NCI-H146 treated with DMSO at 0.1 percent for 48 hours (cell line): ENCODE measurements at regions not wholly inside any gene's neighbourhood (a gene's known extent, or its start where the extent isn't known, plus 50 kb on each side); places are given as distances from the start of the nearest gene placed in this dataset.

Experiments used
- DNase-seq: peaks from one replicate; lab custom pipeline; 2025; ENCODE audit not compliant: unreplicated experiment; lab: John Stamatoyannopoulos, UW

GRCh38 chr3:118544458-118544857 is 490.2 kb downstream of the IGSF11 start:
- DNase-seq, result no peak

DNA sequence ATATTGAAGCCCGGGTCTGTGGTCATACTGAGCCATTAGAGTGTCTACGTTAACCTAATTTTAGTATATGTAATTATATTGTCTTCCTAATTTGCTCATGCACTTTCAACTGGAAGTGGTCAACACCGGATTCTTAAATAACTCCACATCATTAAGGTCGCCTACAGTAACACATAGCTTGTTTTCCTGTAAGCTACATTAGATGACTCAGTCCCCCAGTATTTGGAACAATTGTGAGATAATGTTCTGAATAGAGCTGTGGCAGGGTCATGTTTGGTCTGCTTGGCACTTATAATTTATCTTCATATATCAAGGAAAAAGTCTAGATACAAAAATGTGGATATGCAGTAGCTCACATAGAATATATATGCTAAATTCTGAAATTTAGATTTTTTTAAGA is 486.2 kb downstream of the IGSF11 start:
- DNase-seq, result no peak

GRCh38 chr3:118550122-118550521 is 484.5 kb downstream of the IGSF11 start:
- no peak for DNase-seq

GRCh38 chr3:118550556-118550955 is 484.1 kb downstream of the IGSF11 start:
- DNase-seq, result no peak

GRCh38 chr3:118554148-118554838 is 480.4 kb downstream of the IGSF11 start:
- DNase-seq, result no peak

DNA sequence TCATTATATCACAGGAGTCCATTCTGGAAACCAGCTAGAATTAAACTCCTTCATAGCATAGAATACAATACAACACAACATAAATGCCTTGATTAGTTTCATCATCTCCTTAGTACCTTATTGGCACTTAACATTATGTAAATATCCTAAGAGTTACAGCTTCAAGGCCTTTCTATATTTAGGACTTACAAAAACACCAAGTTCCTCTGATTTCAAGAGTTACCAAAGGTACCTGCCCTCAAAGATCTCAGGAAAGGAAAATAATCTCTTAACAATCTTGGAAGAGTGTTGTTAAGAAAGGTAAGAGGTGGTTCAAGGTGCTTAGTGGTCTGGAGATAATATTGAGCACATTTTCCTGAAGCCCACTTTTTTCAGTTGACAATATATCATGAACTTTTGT is 477.7 kb downstream of the IGSF11 start:
- DNase-seq, result no peak

DNA sequence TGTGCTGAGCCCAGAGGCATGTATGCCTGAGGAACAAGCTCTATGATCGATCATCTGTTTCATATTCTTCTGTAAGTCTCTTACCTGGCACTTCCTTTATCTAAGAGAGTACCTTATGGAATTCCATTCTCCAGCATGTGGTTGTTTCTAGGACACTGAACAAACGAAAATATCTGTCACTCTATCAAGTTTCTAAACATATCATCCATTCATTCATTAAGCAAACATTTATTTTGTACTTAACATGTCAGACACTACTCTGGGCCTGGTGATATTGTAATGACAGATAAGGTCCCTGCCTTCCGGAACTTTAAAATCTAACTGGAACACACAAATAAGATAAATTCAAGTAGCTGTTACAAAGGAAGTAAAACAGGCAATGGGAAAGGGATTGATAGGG is 477.1 kb downstream of the IGSF11 start:
- DNase-seq, result no peak

GRCh38 chr3:118559286-118559685 is 475.4 kb downstream of the IGSF11 start:
- no peak for DNase-seq

- no peak for DNase-seq
Measured at GRCh38 chr3:118564800-118565199, 469.8 kb downstream of the IGSF11 start.

DNA sequence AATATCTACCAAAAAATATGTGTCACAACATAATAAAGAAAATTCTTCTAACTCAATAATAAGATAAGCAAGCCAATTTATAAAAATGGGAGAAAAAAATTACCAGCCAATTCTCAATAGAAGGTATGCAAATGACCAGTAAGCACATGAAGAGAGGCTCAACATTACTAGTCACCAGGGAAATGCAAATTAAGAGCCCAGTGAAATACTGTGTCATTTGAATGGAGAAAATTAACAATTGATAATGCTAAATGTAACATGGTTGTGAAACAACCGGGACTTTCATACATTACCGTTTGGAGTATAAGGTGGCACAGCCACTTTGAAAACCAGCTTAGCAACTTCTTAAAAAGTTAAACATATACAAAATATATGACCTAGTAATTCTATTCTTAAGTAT is 460.7 kb downstream of the IGSF11 start:
- DNase-seq, result no peak

GRCh38 chr3:118577055-118577777 is 457.4 kb downstream of the IGSF11 start:
- DNase-seq, result no peak

DNA sequence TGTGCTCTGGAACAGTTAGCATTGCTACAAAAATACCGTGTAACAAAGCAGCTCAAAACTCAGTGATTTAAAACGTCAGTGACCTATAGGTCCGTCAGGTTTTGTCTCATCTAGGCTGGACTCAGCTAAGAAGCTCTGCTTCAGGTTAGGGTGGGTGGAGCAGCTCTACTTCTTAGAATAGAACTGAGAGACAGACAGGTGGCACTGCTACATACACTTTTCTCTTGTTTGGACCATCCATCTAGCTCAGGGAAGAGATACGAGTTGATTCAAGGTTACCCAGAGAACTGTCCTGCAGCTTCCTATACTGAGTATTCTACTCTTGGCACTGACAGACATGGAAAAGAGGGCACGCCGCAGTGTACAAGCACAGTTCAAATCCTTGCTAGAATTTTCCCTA is 456.1 kb downstream of the IGSF11 start:
- no peak for DNase-seq

DNA sequence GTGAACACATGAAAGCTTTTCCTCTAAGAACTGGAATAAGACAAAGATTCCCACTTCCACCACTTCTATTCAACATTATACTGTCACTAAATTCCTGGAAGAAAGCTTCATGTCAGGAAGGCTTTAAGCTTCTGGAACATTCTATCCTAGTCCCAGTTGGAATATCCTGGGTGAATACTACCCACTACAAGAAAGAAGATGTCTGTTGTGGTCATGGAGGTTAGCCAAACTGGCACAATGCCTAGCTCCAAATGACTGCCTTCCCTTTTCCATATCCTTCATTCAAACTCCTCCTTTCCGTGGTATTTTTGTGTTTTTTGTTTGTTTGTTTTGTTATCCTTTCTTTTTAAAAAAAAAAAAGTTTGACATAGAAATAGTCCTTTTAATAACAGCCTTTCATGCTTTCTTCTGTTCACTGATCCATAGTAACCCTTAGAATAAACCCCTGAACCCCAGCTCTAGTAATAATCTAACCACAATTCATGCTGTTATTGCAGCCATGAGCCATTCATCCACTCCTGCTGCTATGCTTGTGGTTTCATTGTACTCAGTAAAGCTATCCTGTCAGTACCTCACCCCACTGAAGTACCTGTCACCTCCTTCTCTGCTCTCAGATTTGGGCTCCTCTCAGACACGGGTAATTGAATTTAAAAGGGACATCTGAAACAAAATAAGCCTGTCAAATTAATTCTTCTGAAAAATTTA is 447.5 kb downstream of the IGSF11 start:
- no peak for DNase-seq

- no peak for DNase-seq
Measured at GRCh38 chr3:118587847-118588246, 446.8 kb downstream of the IGSF11 start.

DNA sequence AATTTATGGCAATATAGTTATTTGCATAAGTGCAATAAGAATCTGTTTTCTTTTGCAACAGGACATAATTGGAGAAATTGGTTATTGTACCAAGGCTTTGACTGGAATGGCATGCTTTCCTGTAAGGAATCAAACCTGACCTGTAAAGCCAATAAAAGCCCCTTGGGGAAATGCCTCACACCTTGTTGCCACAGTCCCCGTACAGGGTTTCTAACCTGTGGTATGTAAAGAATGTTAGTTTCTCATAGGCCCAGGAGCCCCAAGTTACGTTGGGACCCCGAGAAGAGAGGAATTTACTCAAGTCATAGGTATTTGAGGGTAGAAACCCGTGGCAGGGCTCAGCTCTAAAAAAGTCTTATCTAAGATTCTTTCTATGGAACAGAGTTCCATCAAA is 441.4 kb downstream of the IGSF11 start:
- no peak for DNase-seq

DNA sequence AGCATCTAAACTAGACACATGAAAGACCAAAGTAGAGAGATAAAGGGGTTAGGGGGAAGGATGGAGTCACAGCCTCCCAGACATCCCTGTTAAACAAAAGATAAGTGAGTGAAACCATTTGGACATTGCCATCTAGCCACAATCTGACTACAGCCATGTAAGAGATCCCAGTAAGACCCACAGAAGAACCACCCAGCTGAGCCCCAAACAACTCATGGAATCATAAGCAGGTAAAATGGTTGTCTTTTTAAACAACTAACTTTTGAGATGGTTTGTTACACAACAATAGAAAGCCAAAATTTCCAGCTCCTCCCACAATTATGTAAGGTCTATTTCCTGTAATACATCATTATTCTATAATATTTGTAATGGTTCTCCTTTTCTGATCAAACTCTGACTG is 437.5 kb downstream of the IGSF11 start:
- no peak for DNase-seq

DNA sequence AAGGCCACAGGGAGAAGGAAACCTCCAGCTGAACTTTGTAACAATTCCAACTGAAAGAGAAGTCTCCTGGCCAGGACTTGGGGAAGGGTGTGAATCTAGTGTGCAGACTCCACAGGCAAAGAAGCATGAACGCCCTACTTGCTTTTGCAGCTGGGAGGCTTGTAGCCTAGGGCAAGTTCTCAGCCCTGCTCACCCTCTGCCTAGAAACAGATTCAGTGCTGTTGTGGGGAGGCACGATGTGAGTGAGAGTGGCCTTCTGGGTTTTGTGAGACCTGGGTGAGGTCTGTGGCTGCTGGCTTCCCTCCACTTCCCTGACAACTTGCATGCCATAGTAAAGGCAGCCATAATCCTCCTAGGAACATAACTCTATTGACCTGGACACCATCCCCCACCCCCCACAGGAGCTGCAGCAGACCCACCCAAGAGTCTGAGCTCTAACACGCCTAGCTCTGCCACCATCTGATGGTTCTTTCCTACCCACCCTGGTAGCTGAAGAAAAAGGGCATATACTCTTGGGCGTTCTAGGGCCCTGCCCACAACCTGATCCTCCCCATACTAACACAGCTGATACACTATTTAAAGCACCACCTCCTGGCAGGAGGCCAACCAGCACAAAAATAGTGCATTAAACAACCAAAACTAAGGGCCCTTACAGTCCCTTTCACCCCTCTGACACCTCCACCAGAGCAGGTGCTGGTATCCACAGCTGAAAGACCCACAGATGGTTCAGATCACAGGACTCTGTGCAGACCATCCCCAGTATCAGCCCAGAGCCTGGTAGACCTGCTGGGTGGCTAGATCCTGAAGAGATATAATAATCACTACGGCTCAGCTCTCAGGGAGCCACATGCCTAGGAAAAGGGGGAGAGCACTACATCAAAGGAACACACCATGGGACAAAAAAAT is 426.5 kb downstream of the IGSF11 start:
- no peak for DNase-seq

DNA sequence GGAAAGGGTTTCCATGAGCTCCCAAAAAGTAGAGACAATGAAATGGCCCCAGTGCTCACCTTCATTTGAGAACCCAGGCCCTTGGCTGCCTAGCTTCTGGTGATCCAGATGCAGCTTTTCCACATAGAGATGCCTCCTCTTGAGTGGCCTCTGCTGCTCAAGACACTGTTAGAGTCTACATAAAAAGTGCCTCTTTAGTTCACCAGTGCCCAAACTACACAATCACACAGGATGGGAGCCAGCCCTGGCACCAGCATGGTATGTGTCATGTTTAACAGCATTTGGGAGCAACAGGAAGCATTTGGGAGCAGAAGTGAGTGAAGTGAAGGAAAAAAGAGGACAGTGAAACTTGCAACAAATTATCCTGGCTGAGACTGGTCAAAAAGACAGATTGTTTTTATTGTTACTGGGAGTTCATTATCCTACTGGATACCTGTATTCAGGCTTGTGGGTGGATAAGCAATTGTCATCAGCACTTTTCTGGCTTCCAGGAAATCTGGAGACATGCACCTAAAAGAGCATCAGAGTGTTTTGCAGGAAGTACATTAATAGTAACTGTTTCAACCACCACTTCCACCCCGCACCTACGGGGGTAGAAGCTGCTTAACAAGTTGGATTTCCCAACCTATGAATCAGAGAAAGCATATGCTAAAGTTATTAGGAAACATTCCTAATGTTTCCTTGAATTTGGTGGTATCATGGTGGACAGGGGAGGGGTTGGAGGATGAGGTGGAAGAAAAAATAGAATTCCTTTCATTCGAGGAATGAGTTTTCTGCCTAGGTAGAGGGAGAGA is 416.2 kb downstream of the IGSF11 start:
- no peak for DNase-seq

DNA sequence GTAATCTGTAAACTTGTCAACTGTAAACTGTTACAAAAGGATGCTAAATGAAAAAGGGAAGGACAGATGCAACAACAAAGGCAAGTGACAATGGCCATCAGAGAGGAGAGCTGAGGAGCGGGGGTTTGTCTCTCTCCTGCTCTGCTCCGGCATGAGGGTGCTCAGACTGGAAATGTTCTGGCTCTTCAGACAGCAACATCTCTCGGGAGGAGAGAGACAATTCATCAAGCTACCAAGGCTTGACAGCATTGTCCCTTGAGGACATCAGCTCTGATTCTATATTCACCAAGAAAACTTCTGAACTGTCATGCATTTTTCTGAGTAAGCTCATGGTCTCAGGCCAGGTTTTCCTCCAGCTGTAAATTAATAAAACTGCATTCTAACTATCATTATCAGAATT is 408.2 kb downstream of the IGSF11 start:
- no peak for DNase-seq

- DNase-seq, result peak; percentile 68
Measured at GRCh38 chr3:118628704-118629341, 405.8 kb downstream of the IGSF11 start.
